Right lobe of liver (tissue), 6 donors: ENCODE measurements at regions not wholly inside any gene's neighbourhood (a gene's known extent, or its start where the extent isn't known, plus 50 kb on each side); places are given as distances from the start of the nearest gene placed in this dataset.
"Not testable (repeated sequence)": the region's sequence is repeated elsewhere in the genome, so short reads cannot be mapped to it uniquely, and the experiment has no call there.

Experiments
- ATAC-seq, 4 donors: fragments of 200-7000 bp; cut with Tn5 transposase; one replicate each; pipeline ENCODE4 v1.9.1; 2020; ENCODE audit warnings: mild to moderate bottlenecking in 4 of 4, moderate library complexity in 4 of 4
- DNase-seq, 3 donors: peaks; one replicate each; pipeline ENCODE4 v3.0.0-alpha.2; 2020
- H3K27ac ChIP-seq, 3 donors: fragments of 200-600 bp; one replicate each; pipeline ENCODE4 v1.8.0; 2022
- H3K27me3 ChIP-seq, 2 donors: fragments of 200-600 bp; one replicate each; pipeline ENCODE4 v1.8.0; 2022
- H3K36me3 ChIP-seq, 4 donors: fragments of 200-600 bp; sonication (generic) in 1 of 4; one replicate each; pipeline versions ENCODE4 v1.5.1 to v1.8.0; 2017 to 2022; ENCODE audit warnings: control low read depth in 1 of 4
- H3K4me1 ChIP-seq, 4 donors: fragments of 200-600 bp; sonication (generic) in 1 of 4; one replicate each; pipeline versions ENCODE4 v1.5.1 to v1.8.0; 2017 to 2022; ENCODE audit warnings: control low read depth in 1 of 4
- H3K4me3 ChIP-seq, 3 donors: fragments of 200-600 bp; one replicate each; pipeline ENCODE4 v1.8.0; 2022
- H3K9me3 ChIP-seq, 4 donors: fragments of 200-600 bp; sonication (generic) in 1 of 4; one replicate each; pipeline versions ENCODE4 v1.5.1 to v1.8.0; 2017 to 2022; ENCODE audit warnings: control low read depth in 1 of 4
- CTCF ChIP-seq, 4 donors: fragments of 200-600 bp in 3 of 4; fragments of 450-650 bp in 1 of 4; IDR thresholded peaks; one replicate each; pipeline versions ENCODE4 v1.5.1 to v1.8.0; 2016 to 2022; ENCODE audit warnings: antibody characterized with exemption in 4 of 4, mild to moderate bottlenecking in 2 of 4
- POLR2A ChIP-seq: fragments of 450-650 bp; IDR thresholded peaks from one replicate; pipeline ENCODE4 v1.6.1; 2017; ENCODE audit warnings: antibody characterized with exemption, mild to moderate bottlenecking
- WGBS: methylation state at CpG from one replicate; pipeline ENCODE4 v1.1.6; 2018; ENCODE audit warnings: low coverage, low lambda C conversion rate; ENCODE audit not compliant: insufficient coverage; ENCODE audit errors: missing lambda C conversion rate; 5-methylcytosine and 5-hydroxymethylcytosine counted together
- intact Hi-C, 2 donors: fragments of 100-400 bp; cut with DNase I; formaldehyde crosslinking; loops; one replicate each; pipeline versions ENCODE4 v1.11.2 to v1.14.1; 2022
- donor health status: DM: no; HTN: yes; CAD: no.
- donor health status: DM: no; HTN: no; CAD: no.
- donor health status: DM: no; HTN: no; CAD: no.
- donor health status: DM: no; HTN: yes; CAD: no.
- donor health status: DM: no; HTN: yes; CAD: no.

DNA sequence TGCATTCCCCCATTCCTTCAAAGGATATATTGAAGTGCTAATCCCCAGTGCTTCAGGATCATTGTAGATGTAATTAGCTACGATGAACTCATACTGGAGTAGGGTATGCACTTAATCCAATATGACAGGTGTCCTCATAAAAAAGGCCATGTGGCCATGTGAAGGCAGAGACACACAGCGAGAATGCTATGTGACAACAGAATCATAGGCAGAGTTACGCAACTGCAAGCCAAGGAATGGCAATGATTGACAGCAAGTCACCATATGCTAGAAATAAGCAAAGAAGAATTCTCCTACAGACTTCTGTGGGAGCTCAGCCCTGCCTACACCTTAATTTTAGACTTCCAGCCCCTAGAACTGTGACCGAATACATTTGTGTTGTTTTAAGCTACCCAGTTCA lies 875.6 kb upstream of the ROBO1 start:
- no peak overlapping the region for H3K4me3 ChIP-seq
- WGBS, result 63% methylated on average over 4 of the region's 4 CpGs
- DNase-seq (no peak), ATAC-seq (no peak)
- no peaks in the 10 kb centered on the region for H3K36me3 ChIP-seq
- no peaks in the 10 kb centered on the region for H3K27me3 ChIP-seq
- H3K27ac ChIP-seq, result no peak overlapping the region
- no peaks in the 10 kb centered on the region for H3K9me3 ChIP-seq
- H3K4me1 ChIP-seq, result no peaks in the 10 kb centered on the region
- no peak for TF ChIP-seq CTCF (IDR thresholded peaks at IDR 0.05)
- TF ChIP-seq POLR2A, result no peak
- intact Hi-C loops, result no loop called here

DNA sequence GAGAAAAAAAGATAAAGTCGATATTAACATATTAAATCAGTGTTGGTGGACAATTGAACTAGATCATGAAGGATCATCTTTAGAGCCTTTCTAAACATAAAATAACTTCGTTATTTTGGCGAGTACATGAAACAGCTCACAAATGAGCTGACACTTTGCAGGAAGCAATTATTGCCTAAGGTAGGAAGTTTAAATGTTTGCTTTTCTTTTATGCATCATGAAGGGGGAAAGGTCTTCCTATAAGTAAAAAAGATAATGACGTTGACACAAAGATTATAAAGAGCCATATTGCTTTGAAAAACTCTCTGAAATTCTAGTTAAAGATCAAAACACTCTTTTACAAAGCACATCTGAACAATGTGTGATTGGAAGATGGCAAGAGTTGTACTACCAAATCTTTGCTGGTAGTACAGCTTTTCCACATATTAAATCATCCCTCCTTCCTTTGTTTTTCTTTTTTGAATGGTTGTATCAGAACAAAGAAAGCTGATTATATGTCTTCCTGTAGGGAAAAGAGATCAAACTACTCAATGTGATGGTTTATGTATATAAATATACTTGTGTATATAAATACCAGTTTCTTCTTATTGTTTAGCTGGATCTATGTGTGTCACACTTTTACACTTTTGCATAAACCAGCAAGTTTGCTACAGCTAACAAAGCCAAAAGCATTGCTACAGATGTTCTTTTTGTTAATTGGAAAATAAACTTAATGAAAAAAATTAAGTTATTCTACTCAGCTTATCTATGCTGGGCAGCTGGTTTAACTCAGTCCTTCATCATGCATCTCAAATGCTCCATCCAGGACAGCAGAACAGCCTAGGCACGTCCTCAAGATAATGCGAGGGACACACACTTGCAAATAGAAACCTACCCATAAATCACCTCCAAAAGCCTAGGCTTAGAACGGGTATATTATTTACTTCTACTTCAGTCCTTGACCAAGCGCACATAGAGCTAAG lies 850.8 kb upstream of the ROBO1 start:
- intact Hi-C loops, result no loop called here
- H3K9me3 ChIP-seq, result no peaks in the 10 kb centered on the region
- no peak overlapping the region for H3K27ac ChIP-seq
- TF ChIP-seq CTCF (IDR thresholded peaks at IDR 0.05) (no peak), POLR2A (no peak)
- DNase-seq (no peak), ATAC-seq (no peak)
- H3K36me3 ChIP-seq, result no peaks in the 10 kb centered on the region
- H3K4me1 ChIP-seq, result no peaks in the 10 kb centered on the region
- H3K27me3 ChIP-seq, result no peaks in the 10 kb centered on the region
- 33% methylated on average over 8 of the region's 8 CpGs for WGBS
- H3K4me3 ChIP-seq, result no peak overlapping the region

- Histone ChIP-seq H3K4me1 (no peaks in the 10 kb centered on the region), H3K27ac (no peak overlapping the region), H3K36me3 (no peaks in the 10 kb centered on the region), H3K4me3 (no peak overlapping the region), H3K9me3 (no peaks in the 10 kb centered on the region), H3K27me3 (no peaks in the 10 kb centered on the region)
- TF ChIP-seq CTCF (IDR thresholded peaks at IDR 0.05), result no peak
- WGBS, result 14% methylated on average over 2 of the region's 2 CpGs
- no peak for DNase-seq
- ATAC-seq, result no peak
- intact Hi-C loops, result no loop called here
Measured at GRCh38 chr3:80612366-80612765, 844.6 kb upstream of the ROBO1 start.

GRCh38 chr3:80608072-80608471 lies 840.3 kb upstream of the ROBO1 start:
- DNase-seq, H3K4me1 ChIP-seq, H3K27me3 ChIP-seq, H3K27ac ChIP-seq, H3K9me3 ChIP-seq, intact Hi-C loops, H3K4me3 ChIP-seq, ATAC-seq, H3K36me3 ChIP-seq: not testable (repeated sequence)
- WGBS, result 34% methylated on average over 3 of the region's 3 CpGs

- DNase-seq, result no peak
- WGBS, result 55% methylated on average over 4 of the region's 4 CpGs
Measured at GRCh38 chr3:80606073-80606472, 838.3 kb upstream of the ROBO1 start.

More at GRCh38 chr3:80606073-80606472, 838.3 kb upstream of the ROBO1 start:
- Histone ChIP-seq H3K36me3 (no peaks in the 10 kb centered on the region), H3K4me1 (no peaks in the 10 kb centered on the region), H3K27me3 (no peaks in the 10 kb centered on the region), H3K4me3 (no peak overlapping the region), H3K27ac (no peak overlapping the region), H3K9me3 (no peaks in the 10 kb centered on the region)
- no peak for ATAC-seq
- TF ChIP-seq CTCF (IDR thresholded peaks at IDR 0.05), result peak in 2 of 4 donors; percentile 10 to 16
- TF ChIP-seq POLR2A, result no peak
- intact Hi-C loops, result no loop called here
